NCI-H1105 (cell line): ENCODE measurements at regions not wholly inside any gene's neighbourhood (a gene's known extent, or its start where the extent isn't known, plus 50 kb on each side); places are given as distances from the start of the nearest gene placed in this dataset.
"Not testable (repeated sequence)": the region's sequence is repeated elsewhere in the genome, so short reads cannot be mapped to it uniquely, and the experiment has no call there.

Experiments used
- DNase-seq: peaks from one replicate; lab custom pipeline; 2025; lab: John Stamatoyannopoulos, UW

DNA sequence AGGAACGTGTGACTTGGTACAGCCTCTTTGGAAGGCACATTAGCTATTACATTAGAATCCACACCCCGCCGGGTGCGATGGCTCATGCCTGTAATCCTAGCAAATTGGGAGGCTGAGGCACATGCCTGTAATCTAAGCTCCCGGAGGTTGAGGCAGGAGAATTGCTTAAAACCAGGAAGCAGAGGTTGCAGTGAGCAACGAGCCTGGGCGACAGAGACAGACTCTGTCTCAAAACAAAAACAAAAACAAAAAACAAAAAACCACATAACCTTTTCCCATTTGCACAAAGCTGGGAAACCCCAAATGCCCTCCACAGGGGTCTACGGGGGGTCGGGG lies 82.7 kb upstream of the METTL9 start:
- not testable (repeated sequence) for DNase-seq

DNA sequence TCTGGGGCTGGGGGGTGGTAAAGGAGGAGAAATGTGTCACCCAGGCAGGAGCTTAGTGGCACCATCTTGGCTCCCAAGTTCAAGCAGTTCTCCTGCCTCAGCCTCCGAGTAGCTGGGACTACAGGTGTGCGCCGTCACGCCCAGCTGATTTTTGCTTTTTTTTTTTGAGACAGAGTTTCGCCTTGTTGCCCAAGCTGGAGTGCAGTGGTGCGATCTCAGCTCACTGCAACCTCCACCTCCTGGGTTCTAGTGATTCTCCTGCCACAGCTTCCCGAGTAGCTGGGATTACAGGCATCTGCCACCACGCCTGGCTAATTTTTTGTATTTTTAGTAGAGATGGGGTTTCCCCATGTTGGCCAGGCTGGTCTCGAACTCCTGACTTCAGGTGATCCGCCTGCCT lies 82.1 kb upstream of the METTL9 start:
- not testable (repeated sequence) for DNase-seq

DNA sequence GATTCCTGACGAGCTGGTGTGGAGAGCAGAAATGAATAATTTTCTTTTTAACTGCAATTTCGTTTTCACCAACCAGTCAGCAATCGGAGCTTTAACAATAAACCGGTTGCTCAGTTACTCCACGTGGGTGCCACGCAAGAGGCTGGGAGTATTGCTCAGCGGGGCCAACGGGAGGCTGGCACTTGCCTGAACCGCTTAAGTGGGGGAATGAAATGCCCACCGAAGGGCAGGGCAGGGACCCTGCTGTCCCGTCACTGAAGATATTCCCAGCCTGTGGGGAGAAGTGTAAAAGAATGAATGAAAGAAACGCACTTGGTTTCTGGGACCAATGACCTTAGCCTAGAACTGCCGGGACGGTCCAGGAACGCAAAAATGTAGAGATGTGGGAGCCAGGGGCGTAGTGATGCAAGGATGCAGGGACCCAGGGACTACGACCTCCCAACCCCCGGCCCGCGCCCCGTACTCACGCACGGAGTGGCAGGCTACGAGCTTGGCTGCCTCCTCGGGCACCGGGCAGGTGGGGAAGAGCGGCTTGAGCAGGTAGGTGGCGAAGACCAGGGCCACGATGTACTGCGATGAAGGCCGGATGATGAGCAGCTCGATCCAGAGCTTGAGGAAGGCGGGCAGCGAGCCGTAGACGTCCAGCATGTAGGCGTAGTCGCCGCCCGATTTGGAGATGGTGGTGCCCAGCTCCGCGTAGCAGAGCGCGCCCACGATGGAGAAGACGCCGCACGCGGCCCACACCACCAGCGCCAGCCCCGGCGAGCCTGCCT lies 79.8 kb upstream of the METTL9 start:
- DNase-seq, result not testable (repeated sequence)

DNA sequence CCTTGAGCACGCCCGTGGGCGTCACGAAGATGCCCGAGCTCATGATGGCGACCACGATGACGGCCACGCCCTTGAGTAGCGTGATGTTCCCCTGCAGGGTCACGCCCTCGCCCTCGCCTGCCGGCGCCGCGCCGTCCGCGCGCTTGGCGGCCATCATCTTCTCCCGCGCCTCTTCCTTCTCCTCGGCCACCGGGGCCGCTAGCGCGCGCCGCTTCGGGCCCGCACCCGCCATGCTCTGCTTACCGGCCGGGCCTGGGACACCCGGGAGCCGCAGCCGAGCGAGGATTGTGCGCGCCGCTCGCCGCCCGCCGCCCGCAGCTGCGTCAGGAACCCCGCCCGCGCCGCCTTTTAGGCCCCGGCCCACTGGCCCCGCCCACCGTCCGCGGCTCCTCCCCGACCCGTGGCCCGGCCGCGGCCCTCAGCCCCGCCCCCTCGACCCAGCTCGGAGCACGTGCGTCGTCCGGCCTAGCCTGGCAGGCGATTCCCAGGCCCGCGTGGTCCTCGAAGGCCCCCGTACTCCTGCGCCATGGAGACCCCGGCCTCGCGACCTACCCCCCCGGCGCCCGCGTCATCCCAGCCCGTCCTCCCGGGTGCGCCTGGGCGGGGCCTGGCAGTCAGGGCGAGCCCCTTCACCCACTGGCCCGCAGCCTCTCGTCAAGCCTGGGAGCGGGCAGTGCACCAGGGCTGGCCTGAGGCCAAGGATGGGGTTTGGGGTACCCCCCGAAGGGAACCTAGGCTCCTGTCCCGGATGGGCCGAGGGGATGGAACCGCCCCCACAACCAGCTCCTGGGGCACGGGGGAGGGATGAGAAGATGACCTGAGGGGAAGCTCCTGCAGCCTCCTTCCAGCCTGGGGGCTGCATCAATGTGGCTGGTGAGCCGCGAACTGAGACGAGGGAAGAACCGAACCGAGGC lies 79.0 kb upstream of the METTL9 start:
- DNase-seq, result peak; percentile 97

DNA sequence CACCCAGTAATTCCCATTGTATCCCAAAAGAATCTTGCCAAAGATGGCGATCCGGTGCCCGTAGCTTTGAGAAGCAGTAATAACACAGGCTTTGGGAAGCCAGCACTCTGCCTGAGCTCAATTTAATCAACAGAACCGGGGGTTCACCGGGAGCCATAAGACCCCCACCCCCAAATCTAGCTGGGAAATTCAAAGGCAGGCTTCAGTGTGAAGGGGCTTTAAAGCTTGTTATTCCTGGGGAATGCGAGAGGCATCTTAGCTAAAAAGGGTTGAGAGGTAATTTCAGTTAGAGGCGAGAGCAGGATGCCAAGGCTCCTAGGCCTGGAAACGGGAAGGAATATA lies 78.4 kb upstream of the METTL9 start:
- DNase-seq, result not testable (repeated sequence)

DNA sequence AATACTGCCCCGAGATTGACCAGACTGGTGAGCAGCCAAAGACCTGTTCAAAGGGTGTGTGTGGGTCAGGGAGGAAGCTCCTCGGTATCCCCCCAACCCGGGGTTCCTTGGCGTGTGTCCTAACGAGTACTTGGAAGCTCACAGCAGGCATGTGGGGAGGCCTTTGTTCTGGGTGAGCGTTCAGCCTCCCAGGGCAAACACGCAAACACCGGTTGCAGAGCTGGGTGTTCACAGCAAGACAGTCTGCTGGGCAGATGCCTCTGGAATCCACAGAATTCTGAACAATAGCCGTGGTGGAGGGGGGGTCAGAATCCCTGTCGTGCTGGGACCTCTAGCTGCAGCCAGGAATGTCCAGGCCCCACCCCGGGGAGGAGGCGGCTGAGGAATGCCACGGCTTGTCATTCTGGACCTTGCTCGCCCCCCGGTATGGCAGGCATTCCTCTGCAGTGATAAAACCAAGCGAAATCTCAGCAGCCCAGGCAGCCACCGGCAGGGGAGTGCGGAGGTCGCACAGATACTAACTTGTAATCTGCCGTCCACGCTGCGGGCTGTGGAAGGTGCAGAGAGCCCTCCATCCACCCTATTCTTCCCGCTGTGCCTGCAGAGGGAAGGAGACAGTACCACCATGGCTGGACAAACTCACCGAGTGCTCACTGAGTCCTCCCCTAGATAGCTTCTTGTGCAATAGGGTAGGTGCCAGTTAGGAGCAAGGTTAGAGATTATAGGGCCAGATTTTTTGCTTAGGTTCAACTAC lies 77.8 kb upstream of the METTL9 start:
- not testable (repeated sequence) for DNase-seq

DNA sequence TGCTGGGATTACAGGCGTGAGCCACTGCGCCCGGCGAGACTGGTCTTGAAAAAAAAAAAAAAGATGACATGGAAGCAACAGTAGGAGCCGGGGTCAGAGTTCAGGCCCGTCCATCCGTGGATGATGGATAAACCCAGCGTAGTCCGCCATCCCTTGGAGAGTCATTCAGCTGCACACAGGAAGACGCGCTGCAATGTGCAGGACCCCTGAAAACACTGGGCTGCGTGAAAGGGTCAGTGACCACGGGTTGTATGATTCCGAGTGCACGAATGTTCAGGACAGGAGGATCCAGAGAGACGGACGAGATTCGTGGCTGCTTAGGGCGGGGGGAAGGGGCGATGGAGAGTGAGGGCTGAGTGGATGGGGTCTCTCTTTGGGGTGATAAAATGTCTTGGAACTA lies 76.5 kb upstream of the METTL9 start:
- not testable (repeated sequence) for DNase-seq

DNA sequence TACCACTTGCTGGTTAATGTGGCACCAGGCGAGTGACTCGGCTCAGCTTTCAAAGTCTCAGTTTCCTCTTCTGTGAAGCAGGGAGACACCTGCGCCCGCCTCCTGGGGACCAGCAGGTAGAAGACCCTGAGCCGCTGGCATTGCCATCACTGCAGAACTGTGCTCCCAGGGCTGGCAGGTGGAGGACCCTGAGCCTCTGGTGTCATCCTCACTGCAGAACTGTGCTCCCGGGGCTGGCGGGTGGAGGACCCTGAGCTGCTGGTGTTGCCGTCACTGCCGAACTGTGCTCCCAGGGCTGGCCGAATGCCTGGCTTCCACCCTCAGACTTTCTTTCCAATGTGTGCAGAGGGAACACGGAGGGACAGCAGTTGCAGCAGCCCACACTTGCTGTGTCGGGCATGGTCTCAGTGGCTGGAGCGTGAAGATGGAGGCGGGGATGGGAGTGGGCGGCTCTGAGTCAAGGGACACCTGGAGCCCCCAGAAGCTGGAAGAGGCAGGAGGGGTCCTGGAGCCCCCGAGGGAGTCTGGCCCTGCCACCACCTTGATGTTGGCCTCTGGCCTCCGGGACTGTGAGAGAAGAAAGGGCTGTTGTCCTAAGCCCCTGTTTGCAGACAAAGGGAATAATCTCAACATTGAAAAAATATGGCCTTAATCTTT lies 75.8 kb upstream of the METTL9 start:
- no peak for DNase-seq

DNA sequence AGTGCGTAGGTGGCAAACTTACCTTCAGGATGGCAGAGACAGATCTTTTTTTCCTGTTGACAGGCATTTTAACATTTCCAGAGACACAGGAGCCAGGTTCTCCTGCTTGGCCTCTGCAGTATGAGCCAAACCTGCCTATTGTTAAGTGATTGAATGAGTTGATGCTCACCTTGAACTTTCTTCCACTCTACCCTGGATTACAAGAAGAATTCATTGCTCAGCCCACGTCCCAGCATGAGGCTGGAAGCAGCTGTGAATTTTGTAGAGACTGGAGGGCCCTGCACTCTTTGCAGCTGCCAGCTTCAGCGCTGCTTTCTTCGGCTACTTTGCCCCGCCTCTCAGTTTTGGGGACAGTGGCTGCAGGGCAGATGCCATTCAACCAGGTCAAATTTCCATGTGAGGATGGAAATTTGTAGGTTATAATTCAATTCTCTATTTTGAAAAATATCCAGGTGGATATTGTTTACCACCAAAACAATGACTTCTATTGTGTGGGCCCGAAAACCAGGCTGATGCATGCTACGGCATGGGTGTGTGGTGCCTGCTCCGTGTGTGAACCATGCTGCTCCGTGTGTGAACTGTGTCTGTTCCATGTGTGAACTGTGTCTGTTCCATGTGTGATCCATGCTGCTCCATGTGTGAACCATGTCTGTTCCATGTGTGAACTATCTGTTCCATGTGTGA lies 75.2 kb upstream of the METTL9 start:
- DNase-seq, result no peak

DNA sequence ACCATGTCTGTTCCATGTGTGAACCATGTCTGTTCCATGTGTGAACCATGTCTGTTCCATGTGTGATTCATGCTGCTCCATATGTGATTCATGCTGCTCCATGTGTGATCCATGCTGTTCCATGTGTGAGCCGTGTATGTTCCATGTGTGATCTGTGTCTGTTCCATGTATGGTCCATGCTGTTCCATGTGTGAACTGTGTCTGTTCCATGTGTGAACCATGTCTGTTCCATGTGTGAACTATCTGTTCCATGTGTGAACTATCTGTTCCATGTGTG lies 74.7 kb upstream of the METTL9 start:
- DNase-seq, result not testable (repeated sequence)

DNA sequence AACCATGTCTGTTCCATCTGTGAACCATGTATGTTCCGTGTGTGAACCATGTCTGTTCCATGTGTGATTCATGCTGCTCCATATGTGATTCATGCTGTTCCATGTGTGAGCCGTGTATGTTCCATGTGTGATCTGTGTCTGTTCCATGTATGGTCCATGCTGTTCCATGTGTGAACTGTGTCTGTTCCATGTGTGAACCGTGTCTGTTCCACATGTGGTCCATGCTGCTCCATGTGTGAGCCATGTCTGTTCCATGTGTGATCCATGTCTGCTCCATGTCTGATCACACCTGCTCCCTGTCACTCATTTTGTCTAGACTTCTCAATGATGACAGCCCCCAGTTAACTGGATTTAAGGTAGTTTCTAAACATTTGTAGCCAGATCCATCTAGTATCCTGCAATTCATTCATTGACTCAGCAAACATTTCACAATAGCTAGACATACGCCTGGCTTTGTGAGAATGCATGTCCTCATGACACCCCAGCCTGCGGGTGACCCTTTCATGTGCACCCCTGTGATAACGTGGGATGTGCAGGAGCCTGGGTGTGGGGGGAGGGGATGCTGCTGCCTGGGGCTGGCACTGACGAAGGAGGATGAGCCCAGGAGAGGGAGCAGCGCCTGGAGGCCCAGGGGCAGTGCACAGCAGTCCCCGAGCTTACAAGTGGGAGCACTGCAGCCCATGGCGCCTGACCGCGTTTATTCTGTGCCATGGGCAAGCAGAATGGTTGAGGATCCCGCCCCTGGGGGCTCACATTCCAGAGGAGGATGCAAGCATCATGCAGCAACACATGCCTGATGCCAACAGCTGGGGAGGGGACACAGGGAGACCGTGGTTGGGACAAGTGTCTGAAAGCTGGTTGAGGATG lies 74.1 kb upstream of the METTL9 start:
- DNase-seq, result not testable (repeated sequence)

DNA sequence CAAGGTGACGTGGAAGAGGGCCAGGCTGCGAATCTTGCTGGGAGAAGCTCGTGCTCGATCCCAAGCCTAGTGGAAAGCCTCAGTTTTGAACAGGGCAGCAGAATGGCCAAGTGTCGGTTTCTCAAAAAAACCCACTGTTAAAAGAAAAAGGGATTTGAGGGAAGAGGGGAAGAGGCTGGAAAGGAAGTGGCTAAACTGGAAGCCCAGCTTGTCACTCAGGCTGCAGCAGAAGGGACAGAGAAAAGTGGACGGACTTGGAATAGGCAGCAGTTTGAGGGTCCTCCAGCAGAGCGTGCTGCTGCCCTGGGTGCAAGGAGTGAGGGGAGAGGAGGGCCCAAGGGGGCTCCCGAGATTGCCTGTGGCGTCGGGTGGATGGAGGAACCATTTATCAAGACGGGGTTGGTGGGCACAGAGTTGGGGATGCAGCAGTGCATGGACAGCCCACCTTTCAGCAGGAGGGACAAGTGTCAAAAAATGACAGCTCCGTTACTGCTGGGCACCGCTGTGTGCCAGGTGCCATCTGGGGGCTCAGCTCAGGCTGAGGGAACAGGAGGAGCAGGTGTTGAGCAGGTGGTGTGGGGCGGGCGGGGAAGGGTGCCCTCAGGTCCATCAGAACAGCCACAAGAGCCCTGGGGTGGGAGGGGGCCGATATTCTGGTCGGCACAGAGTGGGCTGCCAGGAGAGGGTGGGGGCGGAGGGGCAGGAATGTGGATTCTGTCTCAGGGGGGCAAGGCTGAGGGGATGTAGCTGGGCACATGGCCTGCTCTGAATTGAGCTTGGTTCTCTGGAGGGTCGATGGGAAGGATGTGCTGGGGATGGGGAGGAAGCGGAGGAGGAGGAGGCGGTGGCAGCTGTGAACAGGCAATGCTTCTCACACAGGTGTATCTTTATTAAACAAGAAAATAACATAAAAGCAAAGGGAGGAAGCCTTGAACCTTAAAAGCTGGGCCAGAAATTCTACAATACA lies 73.1 kb upstream of the METTL9 start:
- peak; percentile 81 for DNase-seq

DNA sequence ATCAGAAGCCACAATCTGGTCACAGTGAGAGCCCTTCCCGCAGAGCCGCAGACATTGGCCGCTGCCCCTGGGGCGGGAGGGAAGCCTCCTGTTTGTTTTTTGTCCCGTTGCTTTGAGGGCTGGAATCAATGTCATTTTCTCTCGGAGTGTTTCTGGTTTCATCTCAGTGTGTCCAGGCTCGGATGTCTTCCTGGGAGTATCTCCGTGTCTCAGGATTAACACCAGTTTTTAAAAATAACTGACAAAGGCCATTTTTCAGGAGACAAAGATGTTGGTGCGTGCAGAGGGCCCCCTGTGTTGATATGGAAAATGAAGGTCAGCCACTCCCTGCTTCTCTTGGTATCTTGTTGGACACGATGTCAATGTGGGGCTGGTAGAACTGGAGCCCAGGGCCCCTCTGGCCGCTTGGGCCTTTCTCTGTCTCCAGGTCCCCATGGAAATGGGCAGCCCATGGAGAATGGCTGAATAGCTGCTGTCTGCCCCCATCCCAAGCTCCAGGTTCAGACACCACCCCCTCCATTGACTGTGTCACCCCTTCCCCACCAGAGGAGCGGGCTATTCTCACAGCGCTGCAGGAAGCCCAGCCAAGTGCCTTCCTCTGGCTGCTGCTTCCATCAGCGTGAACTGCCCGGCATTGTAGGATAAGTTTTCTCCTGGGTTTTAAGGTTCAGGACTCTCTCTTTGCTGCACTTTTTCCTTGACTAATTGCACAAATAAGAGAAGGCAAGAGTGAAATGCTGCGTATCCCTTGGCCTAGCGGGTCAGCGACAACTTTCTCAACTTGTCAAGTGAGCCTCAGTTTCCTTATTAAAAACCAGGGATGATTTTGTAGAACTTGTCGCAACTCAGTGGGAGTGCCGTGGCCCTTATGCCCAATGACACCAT lies 72.2 kb upstream of the METTL9 start:
- no peak for DNase-seq

DNA sequence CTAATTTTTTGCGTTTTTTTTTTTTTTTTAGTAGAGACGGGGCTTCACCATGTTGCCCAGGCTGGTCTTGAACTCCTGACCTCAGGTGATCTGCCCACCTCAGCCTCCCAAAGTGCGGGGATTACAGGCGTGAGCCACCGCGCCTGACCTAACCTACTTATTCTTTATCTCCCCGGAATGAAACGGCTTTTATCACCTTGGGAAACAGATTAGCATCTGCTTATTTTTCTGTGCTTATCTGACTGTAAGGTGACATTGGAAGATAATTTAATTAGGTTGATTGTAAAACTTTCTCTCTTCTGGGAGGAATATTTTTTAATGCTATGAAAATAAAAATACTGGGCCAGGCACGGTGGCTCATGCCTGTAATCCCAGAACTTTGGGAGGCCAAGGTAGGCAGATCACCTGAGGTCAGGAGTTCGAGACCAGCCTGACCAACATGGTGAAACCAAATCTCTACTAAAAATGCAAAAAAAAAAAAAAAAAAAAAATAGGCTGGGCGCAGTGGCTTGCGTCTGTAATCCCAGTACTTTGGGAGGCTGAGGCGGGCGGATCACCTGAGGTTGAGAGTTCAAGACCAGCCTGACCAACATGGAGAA lies 70.2 kb upstream of the METTL9 start:
- DNase-seq, result not testable (repeated sequence)

DNA sequence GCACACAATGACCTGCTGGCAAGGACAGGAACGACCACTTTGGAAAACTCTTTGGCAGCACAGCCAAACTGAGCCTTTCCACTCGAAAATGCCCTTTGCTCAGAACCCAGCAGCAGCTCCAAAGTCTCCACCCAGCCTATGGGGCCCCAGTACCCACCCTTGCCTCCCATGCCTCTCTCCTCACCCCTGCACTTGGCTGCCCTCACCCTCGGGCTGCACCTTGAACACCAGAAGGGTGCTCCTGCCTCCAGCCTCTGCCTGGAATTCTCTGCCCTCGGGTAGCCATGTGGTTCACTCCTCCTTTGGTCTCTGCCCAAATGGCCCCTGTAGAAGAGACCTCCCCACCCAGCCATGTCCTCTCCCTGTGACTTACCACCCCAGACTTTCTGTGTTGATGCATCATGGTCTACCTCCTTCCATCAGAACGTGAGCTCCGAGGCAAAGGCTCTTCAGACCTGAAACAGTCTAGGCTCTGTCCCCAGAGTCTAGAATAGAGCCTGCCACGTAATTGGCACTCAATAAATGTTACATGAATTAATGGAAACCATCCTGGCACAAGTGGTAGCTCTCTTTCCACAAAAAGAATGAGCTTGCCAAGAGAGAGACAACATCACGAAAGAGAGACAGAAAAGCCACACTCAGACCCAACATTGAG lies 68.5 kb upstream of the METTL9 start:
- not testable (repeated sequence) for DNase-seq

DNA sequence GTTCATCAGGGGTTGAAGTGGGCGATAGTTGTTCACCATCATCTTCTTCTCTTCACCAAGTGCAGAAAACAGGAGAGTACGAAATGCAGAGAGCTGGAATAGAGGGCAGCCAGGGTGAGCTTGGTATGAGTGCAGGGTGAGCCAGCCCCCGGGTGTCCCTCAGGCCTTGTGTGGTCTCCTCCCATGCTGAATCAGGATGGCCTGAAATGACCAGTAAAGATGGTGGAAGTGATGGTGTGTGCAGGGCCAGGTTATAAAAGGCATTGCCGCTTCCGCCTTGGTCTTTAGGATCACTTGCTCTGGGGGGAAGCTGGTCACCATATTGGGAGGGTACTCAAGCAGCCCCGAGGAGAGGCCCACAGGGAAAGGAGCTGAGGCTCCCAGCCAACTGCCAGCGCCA lies 66.4 kb upstream of the METTL9 start:
- DNase-seq, result not testable (repeated sequence)

DNA sequence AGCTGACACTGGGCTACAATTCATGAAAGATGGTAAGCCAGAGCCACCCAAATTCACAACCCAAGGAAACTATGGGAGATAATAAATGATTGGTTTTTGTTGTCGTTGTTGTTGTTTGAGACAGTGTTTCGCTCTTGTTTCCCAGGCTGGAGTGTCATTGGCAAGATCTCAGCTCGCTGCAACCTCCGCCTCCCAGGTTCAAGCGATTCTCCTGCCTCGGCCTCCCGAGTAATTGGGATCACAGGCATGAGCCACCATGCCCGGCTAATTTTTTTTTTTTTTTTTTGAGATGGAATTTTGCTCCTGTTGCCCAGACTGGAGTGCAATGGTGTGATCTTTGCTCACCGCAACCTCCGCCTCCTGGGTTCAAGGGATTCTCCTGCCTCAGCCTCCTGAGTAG lies 65.9 kb upstream of the METTL9 start:
- DNase-seq, result not testable (repeated sequence)

DNA sequence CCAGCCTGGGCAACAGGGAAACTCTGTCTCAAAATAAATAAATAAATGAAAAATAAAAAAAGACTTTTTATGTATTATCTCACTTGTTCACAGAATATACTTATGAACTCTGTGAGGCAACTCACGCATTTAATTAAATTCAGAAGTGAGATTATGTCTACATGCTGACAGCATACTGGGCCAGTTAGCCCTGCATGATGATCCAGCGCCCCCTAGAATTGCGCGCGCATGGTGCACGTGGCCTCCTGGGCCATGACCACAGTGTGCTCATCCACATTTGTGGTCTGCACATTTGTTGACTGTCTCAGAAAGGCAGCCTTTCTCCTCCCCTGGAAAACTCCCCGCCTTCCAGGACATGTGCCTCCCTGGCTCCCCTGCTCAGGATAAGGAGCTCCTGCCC lies 64.8 kb upstream of the METTL9 start:
- DNase-seq, result not testable (repeated sequence)
